Testis (tissue), 2 donors: ENCODE measurements at regions not wholly inside any gene's neighbourhood (a gene's known extent, or its start where the extent isn't known, plus 50 kb on each side); places are given as distances from the start of the nearest gene placed in this dataset.

Source experiments
- CTCF ChIP-seq, 3 experiments: fragments of 450-650 bp in 2 of 3; fragments of 200-600 bp in 1 of 3; sonication (generic) in 1 of 3; IDR thresholded peaks; one replicate each; pipeline ENCODE4 v1.5.1; 2016 to 2019; ENCODE audit warnings: antibody characterized with exemption in 3 of 3, mild to moderate bottlenecking in 2 of 3, moderate library complexity in 1 of 3
- POLR2A ChIP-seq: fragments of 450-650 bp; IDR thresholded peaks from one replicate; pipeline ENCODE4 v1.6.1; 2017; ENCODE audit warnings: antibody characterized with exemption, mild to moderate bottlenecking, moderate library complexity

GRCh38 chr1:34426325-34426896 lies 249.7 kb downstream of the C1orf94 start:
- TF ChIP-seq POLR2A, result no peak
- TF ChIP-seq CTCF (IDR thresholded peaks at IDR 0.05), result no peak
